HCT116 (cell line): ENCODE measurements at regions not wholly inside any gene's neighbourhood (a gene's known extent, or its start where the extent isn't known, plus 50 kb on each side); places are given as distances from the start of the nearest gene placed in this dataset.

ENCODE experiments used
- ATAC-seq: fragments of 200-7000 bp; cut with Tn5 transposase; 2 replicates; pipeline ENCODE4 v1.9.1; 2020; ENCODE audit warnings: mild to moderate bottlenecking, moderate library complexity
- BruUV-seq: library from RNA; stranded (reverse); fragments of 400-500 nt; replicated peaks from 2 replicates; lab custom pipeline; 2021; lab: Mats Ljungman, UMichigan
- CTCF ChIA-PET: fragments of 300-600 bp; sonication (Branson Sonifier 250); formaldehyde crosslinking; loops from one replicate; lab custom pipeline; 2021; ENCODE audit warnings: antibody characterized with exemption; lab: Charles Lee
- POLR2A ChIA-PET: fragments of 300-600, 350-600 bp; sonication (Branson Sonifier 250); formaldehyde crosslinking; loops from one replicate; lab custom pipeline; 2021; ENCODE audit warnings: antibody characterized with exemption; lab: Charles Lee
- RAD21 ChIA-PET, 2 experiments: fragments of 300-600 bp; sonication (Branson Sonifier 250); formaldehyde crosslinking; loops; one replicate each; lab custom pipeline; 2023; ENCODE audit warnings: low total read pairs in 2 of 2; ENCODE audit not compliant: uncharacterized antibody in 2 of 2, unreplicated experiment in 2 of 2, low non-redundant PET in 1 of 2; lab: Charles Lee
- DNase-seq: peaks from one replicate; pipeline ENCODE4 v3.0.0-alpha.2; 2010; ENCODE audit warnings: low read depth, low spot score
- H2AFZ ChIP-seq: fragments of 200-600 bp; shearing (Covaris generic), sonication (generic); 2 replicates; pipeline ENCODE4 v1.6.1; 2017; ENCODE audit warnings: low read depth, mixed run types, mixed read lengths, antibody characterized with exemption, low read length; ENCODE audit not compliant: poor library complexity, severe bottlenecking
- H3K27ac ChIP-seq: 2 replicates; pipeline ENCODE4 v1.5.1; 2012; ENCODE audit warnings: low read depth, low read length
- H3K27me3 ChIP-seq: fragments of 200-600 bp; sonication (generic); 2 replicates; pipeline ENCODE4 v1.6.1; 2016; ENCODE audit warnings: mixed run types, low read length, mixed read lengths; ENCODE audit not compliant: insufficient read depth
- H3K36me3 ChIP-seq, 2 experiments: fragments of 200-500 bp in 1 of 2; fragments of 200-600 bp in 1 of 2; sonication (Bioruptor generic) in 1 of 2; sonication (generic) in 1 of 2; 2 replicates each; pipeline versions ENCODE4 v1.5.1 to v1.6.1; 2014 to 2016; ENCODE audit warnings: low read length in 2 of 2, inconsistent platforms in 1 of 2, mixed read lengths in 1 of 2, mixed run types in 1 of 2; ENCODE audit not compliant: insufficient read depth in 2 of 2, control insufficient read depth in 1 of 2
- H3K4me1 ChIP-seq, 2 experiments: fragments of 200-600 bp in 1 of 2; sonication (generic) in 1 of 2; 2 replicates each; pipeline versions ENCODE4 v1.5.1 to v1.6.1; 2012 to 2017; ENCODE audit warnings: low read length in 2 of 2, inconsistent platforms in 1 of 2, mild to moderate bottlenecking in 1 of 2, mixed read lengths in 1 of 2, mixed run types in 1 of 2, moderate library complexity in 1 of 2; ENCODE audit not compliant: insufficient read depth in 2 of 2, control insufficient read depth in 1 of 2
- H3K4me2 ChIP-seq: fragments of 200-600 bp; sonication (generic); 2 replicates; pipeline ENCODE4 v1.6.1; 2017; ENCODE audit warnings: mixed run types, low read length, mixed read lengths
- H3K4me3 ChIP-seq, 2 experiments: fragments of 200-600 bp in 1 of 2; sonication (generic) in 1 of 2; replicated peaks in 1 of 2; 2 replicates each; pipeline ENCODE4 v1.5.1; 2011 to 2016; ENCODE audit warnings: low read length in 2 of 2, control low read depth in 1 of 2, low read depth in 1 of 2, mild to moderate bottlenecking in 1 of 2, mixed read lengths in 1 of 2, mixed run types in 1 of 2
- H3K79me2 ChIP-seq: fragments of 200-600 bp; sonication (generic); 2 replicates; pipeline ENCODE4 v1.6.1; 2017; ENCODE audit warnings: mild to moderate bottlenecking, mixed run types, low read length, moderate library complexity, mixed read lengths; ENCODE audit not compliant: insufficient read depth
- H3K9ac ChIP-seq: fragments of 200-600 bp; sonication (generic); 2 replicates; pipeline ENCODE4 v1.6.1; 2016; ENCODE audit warnings: low read length, mixed read lengths
- H3K9me2 ChIP-seq: fragments of 200-600 bp; sonication (generic), shearing (Covaris generic); 2 replicates; pipeline ENCODE4 v1.6.1; 2017; ENCODE audit warnings: mixed run types, mild to moderate bottlenecking, moderate library complexity; ENCODE audit not compliant: insufficient read depth
- H3K9me3 ChIP-seq, 2 experiments: fragments of 200-500 bp in 1 of 2; fragments of 200-600 bp in 1 of 2; sonication (Bioruptor generic) in 1 of 2; sonication (generic) in 1 of 2; 2 replicates each; pipeline ENCODE4 v1.6.1; 2014 to 2017; ENCODE audit warnings: low read length in 2 of 2, mixed read lengths in 2 of 2, inconsistent platforms in 1 of 2, low read depth in 1 of 2, mild to moderate bottlenecking in 1 of 2, mixed run types in 1 of 2, moderate library complexity in 1 of 2; ENCODE audit not compliant: control insufficient read depth in 1 of 2, insufficient read depth in 1 of 2
- H4K20me1 ChIP-seq: fragments of 200-600 bp; sonication (generic), shearing (Covaris generic); 2 replicates; pipeline ENCODE4 v1.6.1; 2017; ENCODE audit warnings: mixed run types, mild to moderate bottlenecking, moderate library complexity; ENCODE audit not compliant: insufficient read depth
- CBX3 ChIP-seq: IDR thresholded peaks from 2 replicates; pipeline ENCODE4 v1.6.1; 2012; ENCODE audit warnings: low read depth
- CEBPB ChIP-seq: IDR thresholded peaks from 2 replicates; pipeline ENCODE4 v1.6.1; 2012; ENCODE audit warnings: low read depth
- EGR1 ChIP-seq: IDR thresholded peaks from 2 replicates; pipeline ENCODE4 v1.6.1; 2012; ENCODE audit warnings: low read depth
- ELF1 ChIP-seq: IDR thresholded peaks from 2 replicates; pipeline ENCODE4 v1.6.1; 2012; ENCODE audit warnings: low read depth, borderline replicate concordance
- EZH2 ChIP-seq: fragments of 200-600 bp; sonication (generic); IDR thresholded peaks from 2 replicates; pipeline ENCODE4 v1.6.1; 2017; ENCODE audit warnings: antibody characterized with exemption, mixed run types
- EZH2phosphoT487 ChIP-seq: fragments of 200-600 bp; IDR thresholded peaks from 2 replicates; pipeline ENCODE4 v1.6.1; 2018; ENCODE audit warnings: antibody characterized with exemption, borderline replicate concordance
- FOSL1 ChIP-seq: IDR thresholded peaks from 2 replicates; pipeline ENCODE4 v1.6.1; 2012; ENCODE audit warnings: low read depth
- JUND ChIP-seq: IDR thresholded peaks from 2 replicates; pipeline ENCODE4 v1.6.1; 2012
- POLR2A ChIP-seq: IDR thresholded peaks from 2 replicates; pipeline ENCODE4 v1.7.0; 2011; ENCODE audit warnings: borderline replicate concordance; ENCODE audit not compliant: insufficient read depth, insufficient read length; ENCODE audit errors: extremely low read depth
- POLR2AphosphoS5 ChIP-seq: IDR thresholded peaks from 2 replicates; pipeline ENCODE4 v1.6.1; 2011; ENCODE audit warnings: mild to moderate bottlenecking, low read depth, low read length, moderate library complexity
- RAD21 ChIP-seq: IDR thresholded peaks from 2 replicates; pipeline ENCODE4 v1.6.1; 2012; ENCODE audit warnings: low read depth, mild to moderate bottlenecking
- SIN3A ChIP-seq: IDR thresholded peaks from 2 replicates; pipeline ENCODE4 v1.6.1; 2012; ENCODE audit warnings: low read depth
- SP1 ChIP-seq: IDR thresholded peaks from 2 replicates; pipeline ENCODE4 v1.6.1; 2012; ENCODE audit warnings: low read depth
- SRF ChIP-seq: IDR thresholded peaks from 2 replicates; pipeline ENCODE4 v1.6.1; 2012; ENCODE audit warnings: low read depth
- TCF7L2 ChIP-seq: IDR thresholded peaks from 2 replicates; pipeline ENCODE4 v1.7.0; 2011; ENCODE audit warnings: borderline replicate concordance, inconsistent platforms; ENCODE audit not compliant: insufficient read depth, insufficient read length; ENCODE audit errors: extremely low read depth
- ZFX ChIP-seq: fragments of 450-650 bp; IDR thresholded peaks from 2 replicates; pipeline ENCODE4 v1.6.1; 2017
- ZNF274 ChIP-seq: fragments of 200-500 bp; sonication (Bioruptor generic); IDR thresholded peaks from 2 replicates; pipeline ENCODE4 v1.6.1; 2014; ENCODE audit warnings: mild to moderate bottlenecking, low read depth, low read length, inconsistent platforms
- intact Hi-C: fragments of 100-400 bp; cut with micrococcal nuclease; formaldehyde crosslinking; loops from 2 replicates; pipeline ENCODE4 v1.10.0; 2022
- TF ChIP-seq, protein P1 (sequence below): IDR thresholded peaks from 2 replicates; pipeline ENCODE4 v1.6.1; 2012
- TF ChIP-seq, protein P2 (sequence below): IDR thresholded peaks from 2 replicates; pipeline ENCODE4 v1.6.1; 2012; ENCODE audit warnings: low read depth
- TF ChIP-seq, protein P3 (sequence below): IDR thresholded peaks from 2 replicates; pipeline ENCODE4 v1.6.1; 2012
- TF ChIP-seq, protein P4 (sequence below), 3 experiments: fragments of 200-600 bp in 1 of 3; sonication (generic) in 1 of 3; IDR thresholded peaks in 2 of 3; conservative IDR thresholded peaks in 1 of 3; 2 replicates each; pipeline ENCODE4 v1.5.1; 2012 to 2017; ENCODE audit warnings: low read depth in 2 of 3, low read length in 2 of 3, antibody characterized with exemption in 1 of 3, borderline replicate concordance in 1 of 3, control low read depth in 1 of 3, mild to moderate bottlenecking in 1 of 3, mixed read lengths in 1 of 3, mixed run types in 1 of 3, moderate library complexity in 1 of 3; ENCODE audit not compliant: insufficient read depth in 1 of 3
- TF ChIP-seq, protein P5 (sequence below): IDR thresholded peaks from 2 replicates; pipeline ENCODE4 v1.6.1; 2011; ENCODE audit warnings: mild to moderate bottlenecking, low read length, moderate library complexity; ENCODE audit not compliant: insufficient replicate concordance; ENCODE audit errors: extremely low read depth

DNA sequence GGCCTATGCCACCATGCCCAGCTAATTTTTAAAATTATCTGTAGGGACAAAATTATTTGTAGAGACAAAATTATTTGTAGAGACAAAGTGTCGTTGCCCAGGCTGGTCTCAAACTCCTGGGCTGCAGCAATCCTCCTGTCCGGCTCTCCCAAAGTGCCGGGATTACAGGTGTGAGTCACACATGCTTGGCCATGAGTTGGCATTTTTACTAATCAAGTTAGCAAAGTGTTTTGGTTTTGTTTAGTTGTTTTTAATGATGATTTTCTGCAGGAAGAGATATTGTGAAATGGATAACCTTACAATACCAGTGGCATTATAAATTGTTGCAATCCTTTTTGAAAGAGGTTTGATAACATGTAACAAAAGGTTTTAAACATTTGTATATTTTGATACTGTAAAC is 65.3 kb upstream of the MAGI3 start:
- H3K4me2 ChIP-seq = peak overlapping the region; percentile 73
- H2AFZ ChIP-seq = peak overlapping the region; percentile 99
- ChIA-PET CTCF (no interaction called here), POLR2A (no interaction called here), RAD21 (no interaction called here)
- peak overlapping the region; percentile 63 for H3K9ac ChIP-seq
- peak; percentile 56 for DNase-seq
- H3K79me2 ChIP-seq = no peaks in the 10 kb centered on the region
- no TSS peak for BruUV-seq
- peak overlapping the region in 1 of 2 experiments; percentile 34; a peak in 2 of 4 replicates for H3K4me3 ChIP-seq
- intact Hi-C loops = no loop called here
- peaks cover 21 to 36% of the 10 kb centered on the region in 2 experiments for H3K4me1 ChIP-seq
- H3K9me2 ChIP-seq = no peaks in the 10 kb centered on the region
- peak; percentile 82 for ATAC-seq
- H3K27ac ChIP-seq = peak overlapping the region; percentile 31; the same call in 1 of the 2 replicates
- no peaks in the 10 kb centered on the region for H3K36me3 ChIP-seq
- H3K27me3 ChIP-seq = no peaks in the 10 kb centered on the region
- H4K20me1 ChIP-seq = no peaks in the 10 kb centered on the region
- H3K9me3 ChIP-seq = no peaks in the 10 kb centered on the region
- TF ChIP-seq TCF7L2 = no peak
- 0 out of 2 replicates have a peak, but pooled peaks have one; percentile 20 for TF ChIP-seq CEBPB
- TF ChIP-seq JUND = peak; percentile 46; the same call in 1 of the 2 replicates
- no peak for TF ChIP-seq POLR2A
- TF ChIP-seq, protein P1, sequence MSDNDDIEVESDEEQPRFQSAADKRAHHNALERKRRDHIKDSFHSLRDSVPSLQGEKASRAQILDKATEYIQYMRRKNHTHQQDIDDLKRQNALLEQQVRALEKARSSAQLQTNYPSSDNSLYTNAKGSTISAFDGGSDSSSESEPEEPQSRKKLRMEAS = peak; percentile 49; the same call in 1 of the 2 replicates
- no peak for TF ChIP-seq ZFX
- TF ChIP-seq, protein P2, sequence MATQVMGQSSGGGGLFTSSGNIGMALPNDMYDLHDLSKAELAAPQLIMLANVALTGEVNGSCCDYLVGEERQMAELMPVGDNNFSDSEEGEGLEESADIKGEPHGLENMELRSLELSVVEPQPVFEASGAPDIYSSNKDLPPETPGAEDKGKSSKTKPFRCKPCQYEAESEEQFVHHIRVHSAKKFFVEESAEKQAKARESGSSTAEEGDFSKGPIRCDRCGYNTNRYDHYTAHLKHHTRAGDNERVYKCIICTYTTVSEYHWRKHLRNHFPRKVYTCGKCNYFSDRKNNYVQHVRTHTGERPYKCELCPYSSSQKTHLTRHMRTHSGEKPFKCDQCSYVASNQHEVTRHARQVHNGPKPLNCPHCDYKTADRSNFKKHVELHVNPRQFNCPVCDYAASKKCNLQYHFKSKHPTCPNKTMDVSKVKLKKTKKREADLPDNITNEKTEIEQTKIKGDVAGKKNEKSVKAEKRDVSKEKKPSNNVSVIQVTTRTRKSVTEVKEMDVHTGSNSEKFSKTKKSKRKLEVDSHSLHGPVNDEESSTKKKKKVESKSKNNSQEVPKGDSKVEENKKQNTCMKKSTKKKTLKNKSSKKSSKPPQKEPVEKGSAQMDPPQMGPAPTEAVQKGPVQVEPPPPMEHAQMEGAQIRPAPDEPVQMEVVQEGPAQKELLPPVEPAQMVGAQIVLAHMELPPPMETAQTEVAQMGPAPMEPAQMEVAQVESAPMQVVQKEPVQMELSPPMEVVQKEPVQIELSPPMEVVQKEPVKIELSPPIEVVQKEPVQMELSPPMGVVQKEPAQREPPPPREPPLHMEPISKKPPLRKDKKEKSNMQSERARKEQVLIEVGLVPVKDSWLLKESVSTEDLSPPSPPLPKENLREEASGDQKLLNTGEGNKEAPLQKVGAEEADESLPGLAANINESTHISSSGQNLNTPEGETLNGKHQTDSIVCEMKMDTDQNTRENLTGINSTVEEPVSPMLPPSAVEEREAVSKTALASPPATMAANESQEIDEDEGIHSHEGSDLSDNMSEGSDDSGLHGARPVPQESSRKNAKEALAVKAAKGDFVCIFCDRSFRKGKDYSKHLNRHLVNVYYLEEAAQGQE = no peak
- TF ChIP-seq SRF = no peak
- TF ChIP-seq EZH2phosphoT487 = no peak
- TF ChIP-seq, protein P3, sequence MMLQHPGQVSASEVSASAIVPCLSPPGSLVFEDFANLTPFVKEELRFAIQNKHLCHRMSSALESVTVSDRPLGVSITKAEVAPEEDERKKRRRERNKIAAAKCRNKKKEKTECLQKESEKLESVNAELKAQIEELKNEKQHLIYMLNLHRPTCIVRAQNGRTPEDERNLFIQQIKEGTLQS = no peak
- TF ChIP-seq, protein P4, sequence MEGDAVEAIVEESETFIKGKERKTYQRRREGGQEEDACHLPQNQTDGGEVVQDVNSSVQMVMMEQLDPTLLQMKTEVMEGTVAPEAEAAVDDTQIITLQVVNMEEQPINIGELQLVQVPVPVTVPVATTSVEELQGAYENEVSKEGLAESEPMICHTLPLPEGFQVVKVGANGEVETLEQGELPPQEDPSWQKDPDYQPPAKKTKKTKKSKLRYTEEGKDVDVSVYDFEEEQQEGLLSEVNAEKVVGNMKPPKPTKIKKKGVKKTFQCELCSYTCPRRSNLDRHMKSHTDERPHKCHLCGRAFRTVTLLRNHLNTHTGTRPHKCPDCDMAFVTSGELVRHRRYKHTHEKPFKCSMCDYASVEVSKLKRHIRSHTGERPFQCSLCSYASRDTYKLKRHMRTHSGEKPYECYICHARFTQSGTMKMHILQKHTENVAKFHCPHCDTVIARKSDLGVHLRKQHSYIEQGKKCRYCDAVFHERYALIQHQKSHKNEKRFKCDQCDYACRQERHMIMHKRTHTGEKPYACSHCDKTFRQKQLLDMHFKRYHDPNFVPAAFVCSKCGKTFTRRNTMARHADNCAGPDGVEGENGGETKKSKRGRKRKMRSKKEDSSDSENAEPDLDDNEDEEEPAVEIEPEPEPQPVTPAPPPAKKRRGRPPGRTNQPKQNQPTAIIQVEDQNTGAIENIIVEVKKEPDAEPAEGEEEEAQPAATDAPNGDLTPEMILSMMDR (IDR thresholded peaks at IDR 0.05 in 2 of 3, conservative IDR thresholded peaks at IDR 0.05 in 1 of 3; ENCODE audit: borderline replicate concordance in 1 of 3, insufficient read depth in 1 of 3, low read depth in 2 of 3, low read length in 2 of 3) = no peak
- TF ChIP-seq SIN3A = no peak
- 0 out of 2 replicates have a peak, but pooled peaks have one; percentile 5 for TF ChIP-seq RAD21
- TF ChIP-seq CBX3 = peak; percentile 38; the same call in 1 of the 2 replicates
- TF ChIP-seq, protein P5, sequence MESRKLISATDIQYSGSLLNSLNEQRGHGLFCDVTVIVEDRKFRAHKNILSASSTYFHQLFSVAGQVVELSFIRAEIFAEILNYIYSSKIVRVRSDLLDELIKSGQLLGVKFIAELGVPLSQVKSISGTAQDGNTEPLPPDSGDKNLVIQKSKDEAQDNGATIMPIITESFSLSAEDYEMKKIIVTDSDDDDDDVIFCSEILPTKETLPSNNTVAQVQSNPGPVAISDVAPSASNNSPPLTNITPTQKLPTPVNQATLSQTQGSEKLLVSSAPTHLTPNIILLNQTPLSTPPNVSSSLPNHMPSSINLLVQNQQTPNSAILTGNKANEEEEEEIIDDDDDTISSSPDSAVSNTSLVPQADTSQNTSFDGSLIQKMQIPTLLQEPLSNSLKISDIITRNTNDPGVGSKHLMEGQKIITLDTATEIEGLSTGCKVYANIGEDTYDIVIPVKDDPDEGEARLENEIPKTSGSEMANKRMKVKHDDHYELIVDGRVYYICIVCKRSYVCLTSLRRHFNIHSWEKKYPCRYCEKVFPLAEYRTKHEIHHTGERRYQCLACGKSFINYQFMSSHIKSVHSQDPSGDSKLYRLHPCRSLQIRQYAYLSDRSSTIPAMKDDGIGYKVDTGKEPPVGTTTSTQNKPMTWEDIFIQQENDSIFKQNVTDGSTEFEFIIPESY = no peak
- no peak for TF ChIP-seq ELF1
- TF ChIP-seq ZNF274 = no peak
- TF ChIP-seq FOSL1 = peak; percentile 68
- no peak for TF ChIP-seq EZH2
- no peak for TF ChIP-seq EGR1
- peak; percentile 38 for TF ChIP-seq SP1
- TF ChIP-seq POLR2AphosphoS5 = no peak
